Choroid plexus epithelial cell (primary cell): ENCODE measurements at regions not wholly inside any gene's neighbourhood (a gene's known extent, or its start where the extent isn't known, plus 50 kb on each side); places are given as distances from the start of the nearest gene placed in this dataset.

Experiments used
- DNase-seq: peaks from one replicate; pipeline ENCODE4 v3.0.0-alpha.2; 2010; ENCODE audit warnings: low read depth
- H3K4me3 ChIP-seq: 2 replicates; pipeline ENCODE4 v1.5.1; 2011; ENCODE audit warnings: low read depth, mild to moderate bottlenecking, control low read depth, low read length, moderate library complexity
- CTCF ChIP-seq: conservative IDR thresholded peaks from 2 replicates; pipeline ENCODE4 v1.5.1; 2011; ENCODE audit warnings: low read depth, mild to moderate bottlenecking, control low read depth, inconsistent platforms, low read length, moderate library complexity

- no peak overlapping the region for H3K4me3 ChIP-seq
- TF ChIP-seq CTCF = no peak
- no peak for DNase-seq
Observed at GRCh38 chr13:73908809-73909208, 225.4 kb downstream of the KLF12 start.

GRCh38 chr13:73904625-73905024, 229.6 kb downstream of the KLF12 start:
- no peak for DNase-seq
- no peak overlapping the region for H3K4me3 ChIP-seq
- TF ChIP-seq CTCF = no peak

GRCh38 chr13:73903561-73903960, 230.6 kb downstream of the KLF12 start:
- H3K4me3 ChIP-seq = no peak overlapping the region
- DNase-seq = no peak
- no peak for TF ChIP-seq CTCF

GRCh38 chr13:73902847-73903246, 231.4 kb downstream of the KLF12 start:
- TF ChIP-seq CTCF = no peak
- DNase-seq = no peak
- no peak overlapping the region for H3K4me3 ChIP-seq

GRCh38 chr13:73902296-73902695, 231.9 kb downstream of the KLF12 start:
- no peak for TF ChIP-seq CTCF
- DNase-seq = no peak
- H3K4me3 ChIP-seq = no peak overlapping the region

- DNase-seq = no peak
- no peak overlapping the region for H3K4me3 ChIP-seq
- TF ChIP-seq CTCF = no peak
Observed at GRCh38 chr13:73901324-73902068, 232.7 kb downstream of the KLF12 start.

- H3K4me3 ChIP-seq = no peak overlapping the region
- DNase-seq = no peak
- no peak for TF ChIP-seq CTCF
Observed at GRCh38 chr13:73900591-73900990, 233.6 kb downstream of the KLF12 start.
